WTC11 (cell line): ENCODE measurements at regions not wholly inside any gene's neighbourhood (a gene's known extent, or its start where the extent isn't known, plus 50 kb on each side); places are given as distances from the start of the nearest gene placed in this dataset.

Experiments
- ATAC-seq: fragments of 200-7000 bp; cut with Tn5 transposase; 2 replicates; pipeline ENCODE4 v1.10.0; 2021; ENCODE audit warnings: mild to moderate bottlenecking, moderate library complexity
- CTCF ChIA-PET: fragments of 300-600 bp; sonication (Branson Sonifier 250); formaldehyde crosslinking; loops from one replicate; lab custom pipeline; 2021; ENCODE audit warnings: antibody characterized with exemption; lab: Charles Lee
- POLR2A ChIA-PET: fragments of 350-600 bp; sonication (Branson Sonifier 250); formaldehyde crosslinking; loops from one replicate; lab custom pipeline; 2021; ENCODE audit warnings: antibody characterized with exemption; lab: Charles Lee
- DNase-seq: peaks from one replicate; pipeline ENCODE4 v3.0.0; 2021; ENCODE audit warnings: low spot score
- H3K27ac Mint-ChIP-seq: 2 replicates; pipeline ENCODE4 v1.8.0; 2021; ENCODE audit warnings: mixed read lengths
- H3K27me3 Mint-ChIP-seq: 2 replicates; pipeline ENCODE4 v1.8.0; 2021; ENCODE audit warnings: low read depth, mild to moderate bottlenecking, moderate library complexity, mixed read lengths
- H3K36me3 Mint-ChIP-seq: 2 replicates; pipeline ENCODE4 v1.8.0; 2021; ENCODE audit warnings: mixed read lengths
- H3K4me1 Mint-ChIP-seq: 2 replicates; pipeline ENCODE4 v1.8.0; 2022; ENCODE audit warnings: mixed read lengths
- H3K4me3 Mint-ChIP-seq: 2 replicates; pipeline ENCODE4 v1.8.0; 2021; ENCODE audit warnings: mild to moderate bottlenecking, moderate library complexity, mixed read lengths
- H3K9me3 Mint-ChIP-seq: 2 replicates; pipeline ENCODE4 v1.8.0; 2021; ENCODE audit warnings: mixed read lengths
- CBFB ChIP-seq: sonication (generic); formaldehyde crosslinking; IDR thresholded peaks from 2 replicates; pipeline ENCODE4 v1.8.1; 2022; ENCODE audit warnings: mild to moderate bottlenecking, low read depth, missing genetic modification reagents
- FOXP1 ChIP-seq: sonication (generic); formaldehyde crosslinking; IDR thresholded peaks from 2 replicates; pipeline ENCODE4 v1.8.0; 2022; ENCODE audit warnings: missing genetic modification reagents, mild to moderate bottlenecking, moderate library complexity, borderline replicate concordance
- HMGA2 ChIP-seq: fragments of 250-450 bp; sonication (Bioruptor Pico); IDR thresholded peaks from 2 replicates; pipeline ENCODE4 v1.4.0; 2021; ENCODE audit warnings: mild to moderate bottlenecking, moderate library complexity
- JAZF1 ChIP-seq: fragments of 250-450 bp; sonication (Bioruptor Pico); IDR thresholded peaks from 2 replicates; pipeline ENCODE4 v1.9.0; 2021; ENCODE audit warnings: moderate library complexity, mild to moderate bottlenecking, inconsistent platforms
- NFATC4 ChIP-seq: fragments of 250-450 bp; sonication (Bioruptor Pico); IDR thresholded peaks from 2 replicates; pipeline ENCODE4 v1.9.0; 2021; ENCODE audit warnings: mild to moderate bottlenecking
- NFYB ChIP-seq: sonication (generic); formaldehyde crosslinking; conservative IDR thresholded peaks from 2 replicates; pipeline ENCODE4 v1.8.0; 2022; ENCODE audit warnings: low read depth, missing genetic modification reagents
- NR1H2 ChIP-seq: sonication (generic); formaldehyde crosslinking; IDR thresholded peaks from 2 replicates; pipeline ENCODE4 v1.9.0; 2021; ENCODE audit warnings: mild to moderate bottlenecking, moderate library complexity, missing genetic modification reagents
- RORB ChIP-seq: fragments of 250-450 bp; sonication (Bioruptor Pico); IDR thresholded peaks from 2 replicates; pipeline ENCODE4 v1.9.0; 2021; ENCODE audit warnings: mild to moderate bottlenecking
- SMAD4 ChIP-seq: sonication (generic); formaldehyde crosslinking; IDR thresholded peaks from 2 replicates; pipeline ENCODE4 v1.8.0; 2022; ENCODE audit warnings: mild to moderate bottlenecking, missing genetic modification reagents
- SP1 ChIP-seq: sonication (generic); formaldehyde crosslinking; conservative IDR thresholded peaks from 2 replicates; pipeline ENCODE4 v1.8.1; 2022; ENCODE audit warnings: missing genetic modification reagents
- TP53 ChIP-seq: sonication (generic); formaldehyde crosslinking; IDR thresholded peaks from 2 replicates; pipeline ENCODE4 v1.8.1; 2023; ENCODE audit warnings: mild to moderate bottlenecking, missing genetic modification reagents
- ZBTB21 ChIP-seq: sonication (generic); formaldehyde crosslinking; IDR thresholded peaks from 2 replicates; pipeline ENCODE4 v1.8.1; 2023; ENCODE audit warnings: mild to moderate bottlenecking, missing genetic modification reagents, borderline replicate concordance
- ZNF121 ChIP-seq: sonication (generic); formaldehyde crosslinking; IDR thresholded peaks from 2 replicates; pipeline ENCODE4 v1.8.0; 2023; ENCODE audit warnings: missing genetic modification reagents
- ZNF232 ChIP-seq: sonication (generic); formaldehyde crosslinking; IDR thresholded peaks from 2 replicates; pipeline ENCODE4 v1.8.0; 2022; ENCODE audit warnings: mild to moderate bottlenecking, missing genetic modification reagents
- TF ChIP-seq, protein P1 (sequence below): sonication (generic); formaldehyde crosslinking; IDR thresholded peaks from 2 replicates; pipeline ENCODE4 v1.8.1; 2022; ENCODE audit warnings: low read depth, missing genetic modification reagents, borderline replicate concordance
- TF ChIP-seq, protein P2 (sequence below): sonication (generic); formaldehyde crosslinking; IDR thresholded peaks from 2 replicates; pipeline ENCODE4 v1.8.1; 2023; ENCODE audit warnings: mild to moderate bottlenecking, missing genetic modification reagents, borderline replicate concordance
- TF ChIP-seq, protein P3 (sequence below): fragments of 250-450 bp; sonication (Bioruptor Pico); IDR thresholded peaks from 2 replicates; pipeline ENCODE4 v1.9.0; 2021; ENCODE audit warnings: mild to moderate bottlenecking
- TF ChIP-seq, protein P4 (sequence below): sonication (generic); formaldehyde crosslinking; IDR thresholded peaks from 2 replicates; pipeline ENCODE4 v1.8.0; 2022; ENCODE audit warnings: mild to moderate bottlenecking, missing genetic modification reagents
- TF ChIP-seq, protein P5 (sequence below): sonication (generic); formaldehyde crosslinking; IDR thresholded peaks from 2 replicates; pipeline ENCODE4 v1.8.1; 2022; ENCODE audit warnings: mild to moderate bottlenecking, moderate library complexity, missing genetic modification reagents
- TF ChIP-seq, protein P6 (sequence below): fragments of 200-600 bp; IDR thresholded peaks from 2 replicates; pipeline ENCODE4 v1.8.0; 2022; ENCODE audit warnings: antibody characterized with exemption

DNA sequence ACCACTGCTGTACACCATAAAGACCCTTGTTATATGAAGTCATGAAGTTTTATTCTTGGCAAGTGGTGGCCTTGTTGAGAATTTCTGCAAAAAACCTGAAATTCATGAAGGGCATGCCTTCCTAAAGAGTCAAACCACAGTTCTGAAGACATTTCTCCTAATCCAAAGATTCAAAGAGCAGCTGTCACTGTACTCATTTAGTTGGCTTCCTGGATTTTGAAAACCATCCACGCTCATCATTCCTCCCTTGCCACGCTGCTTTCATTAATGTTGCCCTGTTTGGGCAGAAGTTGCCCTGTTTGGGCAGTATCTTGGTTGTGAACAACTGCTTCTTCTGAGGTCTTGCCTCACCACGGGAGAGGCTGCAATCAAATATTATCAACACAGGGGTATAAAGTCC lies 560.3 kb upstream of the TLE4 start (continued):
- TF ChIP-seq NFYB (CRISPR knock-in tag) = no peak

DNA sequence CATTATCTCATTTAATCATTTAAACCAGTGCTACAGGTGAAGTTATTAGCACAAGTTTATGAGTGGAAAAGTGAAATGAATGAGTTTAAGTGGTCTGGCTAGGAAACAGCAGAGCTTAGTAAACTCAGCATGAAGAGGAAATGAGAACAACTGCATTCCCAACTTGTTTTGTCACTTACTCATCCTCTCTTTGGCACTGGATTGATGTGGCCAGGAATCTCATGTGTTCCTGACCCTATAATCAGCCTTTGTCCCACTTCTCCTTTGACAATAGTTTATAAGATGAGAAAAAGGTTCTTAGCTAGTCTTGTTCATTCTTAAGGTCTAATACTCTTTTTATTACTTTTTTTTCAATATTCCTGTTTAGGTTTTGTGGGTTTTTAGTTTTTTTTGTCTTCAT lies 559.2 kb upstream of the TLE4 start:
- Mint-ChIP-seq H3K9me3 (peaks cover 25% of the 10 kb centered on the region), H3K4me3 (no peak overlapping the region), H3K27me3 (no peaks in the 10 kb centered on the region), H3K36me3 (no peaks in the 10 kb centered on the region)
- TF ChIP-seq, protein P1, sequence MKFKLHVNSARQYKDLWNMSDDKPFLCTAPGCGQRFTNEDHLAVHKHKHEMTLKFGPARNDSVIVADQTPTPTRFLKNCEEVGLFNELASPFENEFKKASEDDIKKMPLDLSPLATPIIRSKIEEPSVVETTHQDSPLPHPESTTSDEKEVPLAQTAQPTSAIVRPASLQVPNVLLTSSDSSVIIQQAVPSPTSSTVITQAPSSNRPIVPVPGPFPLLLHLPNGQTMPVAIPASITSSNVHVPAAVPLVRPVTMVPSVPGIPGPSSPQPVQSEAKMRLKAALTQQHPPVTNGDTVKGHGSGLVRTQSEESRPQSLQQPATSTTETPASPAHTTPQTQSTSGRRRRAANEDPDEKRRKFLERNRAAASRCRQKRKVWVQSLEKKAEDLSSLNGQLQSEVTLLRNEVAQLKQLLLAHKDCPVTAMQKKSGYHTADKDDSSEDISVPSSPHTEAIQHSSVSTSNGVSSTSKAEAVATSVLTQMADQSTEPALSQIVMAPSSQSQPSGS (CRISPR knock-in tag) = no peak
- TF ChIP-seq SMAD4 (CRISPR knock-in tag) = no peak
- no peak for TF ChIP-seq SP1
- no peak for TF ChIP-seq JAZF1 (CRISPR knock-in tag)
- TF ChIP-seq, protein P2, sequence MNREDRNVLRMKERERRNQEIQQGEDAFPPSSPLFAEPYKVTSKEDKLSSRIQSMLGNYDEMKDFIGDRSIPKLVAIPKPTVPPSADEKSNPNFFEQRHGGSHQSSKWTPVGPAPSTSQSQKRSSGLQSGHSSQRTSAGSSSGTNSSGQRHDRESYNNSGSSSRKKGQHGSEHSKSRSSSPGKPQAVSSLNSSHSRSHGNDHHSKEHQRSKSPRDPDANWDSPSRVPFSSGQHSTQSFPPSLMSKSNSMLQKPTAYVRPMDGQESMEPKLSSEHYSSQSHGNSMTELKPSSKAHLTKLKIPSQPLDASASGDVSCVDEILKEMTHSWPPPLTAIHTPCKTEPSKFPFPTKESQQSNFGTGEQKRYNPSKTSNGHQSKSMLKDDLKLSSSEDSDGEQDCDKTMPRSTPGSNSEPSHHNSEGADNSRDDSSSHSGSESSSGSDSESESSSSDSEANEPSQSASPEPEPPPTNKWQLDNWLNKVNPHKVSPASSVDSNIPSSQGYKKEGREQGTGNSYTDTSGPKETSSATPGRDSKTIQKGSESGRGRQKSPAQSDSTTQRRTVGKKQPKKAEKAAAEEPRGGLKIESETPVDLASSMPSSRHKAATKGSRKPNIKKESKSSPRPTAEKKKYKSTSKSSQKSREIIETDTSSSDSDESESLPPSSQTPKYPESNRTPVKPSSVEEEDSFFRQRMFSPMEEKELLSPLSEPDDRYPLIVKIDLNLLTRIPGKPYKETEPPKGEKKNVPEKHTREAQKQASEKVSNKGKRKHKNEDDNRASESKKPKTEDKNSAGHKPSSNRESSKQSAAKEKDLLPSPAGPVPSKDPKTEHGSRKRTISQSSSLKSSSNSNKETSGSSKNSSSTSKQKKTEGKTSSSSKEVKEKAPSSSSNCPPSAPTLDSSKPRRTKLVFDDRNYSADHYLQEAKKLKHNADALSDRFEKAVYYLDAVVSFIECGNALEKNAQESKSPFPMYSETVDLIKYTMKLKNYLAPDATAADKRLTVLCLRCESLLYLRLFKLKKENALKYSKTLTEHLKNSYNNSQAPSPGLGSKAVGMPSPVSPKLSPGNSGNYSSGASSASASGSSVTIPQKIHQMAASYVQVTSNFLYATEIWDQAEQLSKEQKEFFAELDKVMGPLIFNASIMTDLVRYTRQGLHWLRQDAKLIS (CRISPR knock-in tag) = no peak
- TF ChIP-seq TP53 (CRISPR knock-in tag) = no peak
- TF ChIP-seq CBFB (CRISPR knock-in tag) = no peak
- TF ChIP-seq, all 79 proteins: peak for 0
- ChIA-PET CTCF (no interaction called here), POLR2A (no interaction called here)
- H3K4me1 Mint-ChIP-seq = peaks cover 21% of the 10 kb centered on the region
- DNase-seq (no peak), ATAC-seq (peak; percentile 36; the same call in 1 of the 2 replicates)
- no peak overlapping the region for H3K27ac Mint-ChIP-seq

DNA sequence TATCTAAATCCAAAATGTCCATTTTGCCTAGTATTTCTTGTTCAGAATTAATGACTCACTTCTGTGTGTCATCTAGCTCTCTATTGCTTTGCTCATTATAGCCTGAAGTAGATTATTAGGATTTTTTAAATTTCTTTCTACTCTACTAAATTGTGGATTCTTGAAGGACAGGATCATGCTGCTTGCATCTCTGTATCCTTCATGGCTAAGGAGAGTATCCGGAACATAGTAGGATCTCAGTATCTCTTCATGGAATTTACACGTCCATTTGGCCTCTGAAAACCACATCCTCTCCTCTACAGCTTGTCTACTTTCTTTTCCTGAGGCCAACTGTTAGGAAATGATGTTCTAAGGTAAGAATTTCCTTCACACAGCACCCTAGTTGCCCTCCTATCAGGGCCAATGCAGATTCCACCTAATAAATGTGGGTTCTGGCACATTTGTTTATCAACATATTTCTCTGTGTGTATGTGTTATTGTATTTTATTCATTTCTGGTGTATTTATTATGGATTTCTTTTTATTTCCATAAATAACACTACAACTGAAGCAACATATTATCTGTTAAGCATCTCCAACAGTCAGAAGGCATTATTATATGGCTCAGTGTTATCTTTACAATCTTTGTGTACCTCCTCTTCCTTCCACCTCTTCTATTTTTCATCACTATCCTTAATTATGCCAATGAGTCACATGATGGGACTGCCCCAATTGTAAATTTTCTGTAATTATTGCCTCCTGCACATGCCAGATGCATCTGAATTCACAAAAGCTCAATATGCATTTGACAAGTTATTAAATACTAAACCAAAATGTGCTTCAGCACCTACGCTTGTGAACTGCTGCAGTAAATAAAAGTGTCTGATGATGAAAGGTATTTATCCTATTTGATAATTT lies 557.8 kb upstream of the TLE4 start:
- POLR2A ChIA-PET = no interaction called here
- Mint-ChIP-seq H3K27ac (no peak overlapping the region), H3K9me3 (peaks cover 24% of the 10 kb centered on the region)
- TF ChIP-seq NR1H2 (CRISPR knock-in tag) (no peak), RORB (CRISPR knock-in tag) (no peak), NFATC4 (no peak)
- TF ChIP-seq, protein P3, sequence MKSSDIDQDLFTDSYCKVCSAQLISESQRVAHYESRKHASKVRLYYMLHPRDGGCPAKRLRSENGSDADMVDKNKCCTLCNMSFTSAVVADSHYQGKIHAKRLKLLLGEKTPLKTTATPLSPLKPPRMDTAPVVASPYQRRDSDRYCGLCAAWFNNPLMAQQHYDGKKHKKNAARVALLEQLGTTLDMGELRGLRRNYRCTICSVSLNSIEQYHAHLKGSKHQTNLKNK = no peak
- TF ChIP-seq, all 79 proteins: peak for 0
- Mint-ChIP-seq H3K27me3 (no peaks in the 10 kb centered on the region; the same call in 1 of the 2 replicates), H3K4me3 (no peak overlapping the region), H3K36me3 (no peaks in the 10 kb centered on the region), H3K4me1 (peaks cover 21% of the 10 kb centered on the region)
- CTCF ChIA-PET = no interaction called here
- DNase-seq (no peak), ATAC-seq (no peak)

DNA sequence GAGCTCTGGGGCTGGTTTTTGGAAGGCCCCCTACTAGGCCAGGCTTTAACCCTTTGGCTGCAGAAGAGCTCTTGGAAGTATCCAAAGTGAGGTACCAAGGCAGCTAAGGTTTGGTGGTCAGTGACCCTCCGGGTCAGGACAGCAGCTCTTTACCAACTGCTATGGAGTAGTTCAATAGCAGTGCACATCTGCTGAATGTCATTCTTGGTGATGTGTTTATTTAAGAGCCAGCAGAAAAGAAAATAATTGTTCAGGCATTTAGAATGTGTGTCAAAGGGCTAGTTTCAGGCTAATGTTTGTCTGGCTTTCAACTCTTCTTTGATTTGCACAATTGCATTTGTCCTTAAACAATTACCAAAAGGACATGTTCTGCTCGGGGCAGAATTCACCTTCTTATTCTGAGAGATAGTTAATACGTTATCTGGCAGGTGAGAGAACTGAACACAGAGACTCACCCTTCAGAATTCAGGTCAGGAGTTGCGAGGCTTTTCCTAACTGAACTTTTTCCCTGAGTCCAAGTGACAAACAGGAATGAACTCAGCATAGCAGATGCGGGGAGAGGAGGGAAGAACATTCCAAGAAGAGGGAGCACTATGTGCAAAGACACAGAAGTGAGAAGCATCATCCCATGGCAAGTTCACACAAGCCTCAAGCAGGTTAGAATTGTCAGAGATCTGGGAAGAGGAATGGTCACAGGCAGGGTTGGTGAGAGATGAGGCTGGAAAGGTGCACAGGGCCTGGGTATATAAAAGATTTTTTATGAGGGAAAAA lies 556.7 kb upstream of the TLE4 start:
- H3K36me3 Mint-ChIP-seq = no peaks in the 10 kb centered on the region
- H3K27ac Mint-ChIP-seq = no peak overlapping the region
- H3K4me1 Mint-ChIP-seq = peaks cover 21% of the 10 kb centered on the region
- DNase-seq (no peak), ATAC-seq (no peak)
- POLR2A ChIA-PET = no interaction called here
- H3K27me3 Mint-ChIP-seq = no peaks in the 10 kb centered on the region; the same call in 1 of the 2 replicates
- CTCF ChIA-PET = interaction anchor here (0.7 kb wide), 1 partner anchor 986 kb away, joined by 3 read pairs; no protein-coding TSS in a partner anchor
- no peak overlapping the region for H3K4me3 Mint-ChIP-seq
- peaks cover 22% of the 10 kb centered on the region; the same call in 1 of the 2 replicates for H3K9me3 Mint-ChIP-seq
- TF ChIP-seq, protein P4, sequence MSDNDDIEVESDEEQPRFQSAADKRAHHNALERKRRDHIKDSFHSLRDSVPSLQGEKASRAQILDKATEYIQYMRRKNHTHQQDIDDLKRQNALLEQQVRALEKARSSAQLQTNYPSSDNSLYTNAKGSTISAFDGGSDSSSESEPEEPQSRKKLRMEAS (CRISPR knock-in tag) = no peak
- TF ChIP-seq FOXP1 (CRISPR knock-in tag) (no peak), ZBTB21 (CRISPR knock-in tag) (no peak), ZNF232 (no peak), SMAD4 (CRISPR knock-in tag) (no peak), ZNF121 (no peak), HMGA2 (no peak)
- TF ChIP-seq, protein P5, sequence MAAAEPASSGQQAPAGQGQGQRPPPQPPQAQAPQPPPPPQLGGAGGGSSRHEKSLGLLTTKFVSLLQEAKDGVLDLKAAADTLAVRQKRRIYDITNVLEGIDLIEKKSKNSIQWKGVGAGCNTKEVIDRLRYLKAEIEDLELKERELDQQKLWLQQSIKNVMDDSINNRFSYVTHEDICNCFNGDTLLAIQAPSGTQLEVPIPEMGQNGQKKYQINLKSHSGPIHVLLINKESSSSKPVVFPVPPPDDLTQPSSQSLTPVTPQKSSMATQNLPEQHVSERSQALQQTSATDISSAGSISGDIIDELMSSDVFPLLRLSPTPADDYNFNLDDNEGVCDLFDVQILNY = no peak
- TF ChIP-seq, protein P6, sequence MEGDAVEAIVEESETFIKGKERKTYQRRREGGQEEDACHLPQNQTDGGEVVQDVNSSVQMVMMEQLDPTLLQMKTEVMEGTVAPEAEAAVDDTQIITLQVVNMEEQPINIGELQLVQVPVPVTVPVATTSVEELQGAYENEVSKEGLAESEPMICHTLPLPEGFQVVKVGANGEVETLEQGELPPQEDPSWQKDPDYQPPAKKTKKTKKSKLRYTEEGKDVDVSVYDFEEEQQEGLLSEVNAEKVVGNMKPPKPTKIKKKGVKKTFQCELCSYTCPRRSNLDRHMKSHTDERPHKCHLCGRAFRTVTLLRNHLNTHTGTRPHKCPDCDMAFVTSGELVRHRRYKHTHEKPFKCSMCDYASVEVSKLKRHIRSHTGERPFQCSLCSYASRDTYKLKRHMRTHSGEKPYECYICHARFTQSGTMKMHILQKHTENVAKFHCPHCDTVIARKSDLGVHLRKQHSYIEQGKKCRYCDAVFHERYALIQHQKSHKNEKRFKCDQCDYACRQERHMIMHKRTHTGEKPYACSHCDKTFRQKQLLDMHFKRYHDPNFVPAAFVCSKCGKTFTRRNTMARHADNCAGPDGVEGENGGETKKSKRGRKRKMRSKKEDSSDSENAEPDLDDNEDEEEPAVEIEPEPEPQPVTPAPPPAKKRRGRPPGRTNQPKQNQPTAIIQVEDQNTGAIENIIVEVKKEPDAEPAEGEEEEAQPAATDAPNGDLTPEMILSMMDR = no peak
